Glutamatergic neuron (in vitro differentiated cells): ENCODE measurements at regions not wholly inside any gene's neighbourhood (a gene's known extent, or its start where the extent isn't known, plus 50 kb on each side); places are given as distances from the start of the nearest gene placed in this dataset.

Source experiments
- DNase-seq: peaks from one replicate; pipeline ENCODE4 v3.0.0; 2022
- H3K27ac Mint-ChIP-seq: one replicate; pipeline ENCODE4 v1.8.0; 2020; ENCODE audit warnings: mild to moderate bottlenecking, mixed read lengths, inconsistent platforms; ENCODE audit not compliant: unreplicated experiment
- H3K27me3 Mint-ChIP-seq: one replicate; pipeline ENCODE4 v1.8.0; 2020; ENCODE audit warnings: mild to moderate bottlenecking, moderate library complexity, mixed read lengths, inconsistent platforms; ENCODE audit not compliant: unreplicated experiment
- H3K36me3 Mint-ChIP-seq: one replicate; pipeline ENCODE4 v1.8.0; 2020; ENCODE audit warnings: mild to moderate bottlenecking, mixed read lengths, inconsistent platforms; ENCODE audit not compliant: unreplicated experiment
- H3K4me1 Mint-ChIP-seq: one replicate; pipeline ENCODE4 v1.8.0; 2020; ENCODE audit warnings: mild to moderate bottlenecking, low read depth, mixed read lengths, inconsistent platforms; ENCODE audit not compliant: unreplicated experiment
- H3K4me3 Mint-ChIP-seq: one replicate; pipeline ENCODE4 v1.8.0; 2020; ENCODE audit warnings: mild to moderate bottlenecking, mixed read lengths, inconsistent platforms; ENCODE audit not compliant: unreplicated experiment
- H3K9me3 Mint-ChIP-seq: one replicate; pipeline ENCODE4 v1.8.0; 2020; ENCODE audit warnings: mild to moderate bottlenecking, moderate library complexity, mixed read lengths, inconsistent platforms; ENCODE audit not compliant: unreplicated experiment
- TF ChIP-seq, protein P1 (sequence below): fragments of 200-600 bp; sonication (generic); IDR thresholded peaks from one replicate; pipeline ENCODE4 v1.5.0; 2021; ENCODE audit not compliant: partially characterized antibody, unreplicated experiment

DNA sequence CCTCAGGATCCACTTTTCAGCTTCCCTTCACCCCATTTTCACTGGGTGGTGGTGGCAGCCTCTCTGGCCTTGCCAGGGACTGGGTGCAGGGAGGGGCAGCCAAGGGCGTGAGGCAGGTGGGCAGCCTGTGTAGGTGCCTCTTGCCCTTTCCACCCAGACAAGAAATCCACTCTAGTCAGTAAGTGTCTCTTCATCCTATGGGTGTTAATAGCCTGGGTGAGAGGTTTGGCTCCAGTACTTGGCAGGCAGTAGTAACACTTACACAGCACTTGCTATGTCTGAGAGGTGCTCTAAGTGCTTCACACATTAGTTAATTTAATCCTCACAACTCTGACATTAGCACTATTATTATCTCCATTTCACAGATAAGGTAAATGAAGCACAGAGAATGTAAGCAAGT lies 171.9 kb downstream of the EMP1 start:
- no peak overlapping the region for H3K27ac Mint-ChIP-seq
- no peak overlapping the region for H3K4me3 Mint-ChIP-seq
- no peak for DNase-seq
- H3K36me3 Mint-ChIP-seq, result no peaks in the 10 kb centered on the region
- peaks cover 2% of the 10 kb centered on the region for H3K4me1 Mint-ChIP-seq
- TF ChIP-seq, protein P1, sequence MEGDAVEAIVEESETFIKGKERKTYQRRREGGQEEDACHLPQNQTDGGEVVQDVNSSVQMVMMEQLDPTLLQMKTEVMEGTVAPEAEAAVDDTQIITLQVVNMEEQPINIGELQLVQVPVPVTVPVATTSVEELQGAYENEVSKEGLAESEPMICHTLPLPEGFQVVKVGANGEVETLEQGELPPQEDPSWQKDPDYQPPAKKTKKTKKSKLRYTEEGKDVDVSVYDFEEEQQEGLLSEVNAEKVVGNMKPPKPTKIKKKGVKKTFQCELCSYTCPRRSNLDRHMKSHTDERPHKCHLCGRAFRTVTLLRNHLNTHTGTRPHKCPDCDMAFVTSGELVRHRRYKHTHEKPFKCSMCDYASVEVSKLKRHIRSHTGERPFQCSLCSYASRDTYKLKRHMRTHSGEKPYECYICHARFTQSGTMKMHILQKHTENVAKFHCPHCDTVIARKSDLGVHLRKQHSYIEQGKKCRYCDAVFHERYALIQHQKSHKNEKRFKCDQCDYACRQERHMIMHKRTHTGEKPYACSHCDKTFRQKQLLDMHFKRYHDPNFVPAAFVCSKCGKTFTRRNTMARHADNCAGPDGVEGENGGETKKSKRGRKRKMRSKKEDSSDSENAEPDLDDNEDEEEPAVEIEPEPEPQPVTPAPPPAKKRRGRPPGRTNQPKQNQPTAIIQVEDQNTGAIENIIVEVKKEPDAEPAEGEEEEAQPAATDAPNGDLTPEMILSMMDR, result no peak
- no peaks in the 10 kb centered on the region for H3K27me3 Mint-ChIP-seq
- no peaks in the 10 kb centered on the region for H3K9me3 Mint-ChIP-seq

DNA sequence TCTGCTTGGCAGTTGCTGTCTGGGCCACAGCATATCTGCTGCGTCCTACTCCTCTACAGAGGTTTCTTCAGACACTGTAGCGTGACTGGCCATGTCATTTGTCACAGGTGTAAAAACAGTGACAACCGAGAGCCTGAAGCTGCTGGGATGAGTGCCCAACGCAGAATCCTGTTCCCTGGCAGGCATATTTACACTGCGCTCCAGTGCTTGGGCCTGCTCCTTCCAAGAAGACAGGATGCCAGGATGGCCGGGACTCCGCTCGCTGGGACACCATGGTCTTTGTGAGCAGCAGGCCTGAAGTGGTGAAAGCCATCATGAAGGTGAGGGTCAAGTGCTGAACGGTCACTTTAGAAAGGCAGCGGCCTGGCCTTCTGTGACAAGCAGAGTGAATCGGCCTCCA lies 171.4 kb downstream of the EMP1 start:
- Mint-ChIP-seq H3K4me3 (no peak overlapping the region), H3K27me3 (no peaks in the 10 kb centered on the region), H3K36me3 (no peaks in the 10 kb centered on the region), H3K9me3 (no peaks in the 10 kb centered on the region), H3K27ac (no peak overlapping the region), H3K4me1 (peaks cover 2% of the 10 kb centered on the region)
- DNase-seq, result no peak
- TF ChIP-seq, protein P1, result no peak

DNA sequence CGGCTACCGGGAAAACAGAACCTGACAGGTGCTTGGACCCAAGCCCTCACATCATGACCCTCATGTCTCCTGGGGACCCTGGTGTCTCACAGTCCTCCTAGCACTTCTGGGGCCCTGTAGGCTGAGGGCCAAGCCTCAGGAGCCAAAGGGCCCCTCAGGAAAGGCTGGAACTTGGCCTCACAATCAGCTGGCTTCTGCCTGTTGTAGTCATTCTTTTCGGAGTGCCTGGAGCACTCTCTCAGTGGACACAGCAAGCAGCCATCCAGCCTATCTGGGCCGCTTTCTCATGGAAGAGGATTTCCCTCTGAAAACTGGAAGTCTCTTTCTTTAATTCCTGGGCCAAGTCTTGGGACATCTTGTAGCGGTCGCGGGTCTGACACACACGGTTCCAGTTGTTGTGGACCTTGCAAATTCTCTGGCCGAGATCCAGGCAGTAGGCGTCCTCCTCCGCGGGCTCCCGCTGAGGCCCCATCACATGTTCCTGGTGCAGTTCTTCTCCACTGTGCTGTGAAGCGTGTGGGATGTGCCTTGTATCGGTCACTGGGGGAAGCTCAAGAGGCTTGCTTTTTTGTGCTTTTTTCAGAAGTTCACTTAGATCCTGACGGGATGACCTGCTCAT lies 169.3 kb downstream of the EMP1 start:
- Mint-ChIP-seq H3K9me3 (no peaks in the 10 kb centered on the region), H3K27me3 (no peaks in the 10 kb centered on the region), H3K4me3 (no peak overlapping the region), H3K36me3 (no peaks in the 10 kb centered on the region), H3K4me1 (no peaks in the 10 kb centered on the region), H3K27ac (no peak overlapping the region)
- DNase-seq, result no peak
- TF ChIP-seq, protein P1, result no peak

DNA sequence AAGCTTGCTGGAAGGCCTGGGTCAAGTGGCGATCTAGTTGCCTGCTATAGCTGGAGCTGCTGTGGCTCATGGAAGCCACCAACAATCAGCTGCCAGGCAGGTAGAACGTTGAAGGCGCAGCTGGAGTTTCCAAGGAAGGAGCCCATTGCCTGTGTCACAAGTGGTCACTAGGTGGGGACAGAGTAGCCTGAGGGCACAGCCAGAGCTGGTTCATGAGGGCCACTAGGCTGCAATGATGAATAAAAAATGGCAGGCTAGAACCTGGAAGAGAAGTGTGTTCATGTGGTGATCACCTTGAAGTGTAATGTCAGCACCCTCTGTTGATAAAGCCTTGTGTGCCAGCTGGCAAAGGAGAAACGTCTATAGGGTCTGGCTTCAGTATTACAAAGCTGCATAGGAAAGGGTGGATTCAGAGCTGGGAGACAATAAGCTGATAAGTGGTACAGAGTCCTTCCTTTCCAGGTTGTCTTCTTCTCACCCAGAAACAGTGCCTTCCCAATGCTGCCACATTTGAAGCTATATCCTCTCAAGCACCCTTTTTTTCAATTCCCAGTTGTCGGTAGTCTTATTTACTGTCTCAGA lies 165.8 kb downstream of the EMP1 start:
- TF ChIP-seq, protein P1, result peak; percentile 90
- no peaks in the 10 kb centered on the region for H3K4me1 Mint-ChIP-seq

DNA sequence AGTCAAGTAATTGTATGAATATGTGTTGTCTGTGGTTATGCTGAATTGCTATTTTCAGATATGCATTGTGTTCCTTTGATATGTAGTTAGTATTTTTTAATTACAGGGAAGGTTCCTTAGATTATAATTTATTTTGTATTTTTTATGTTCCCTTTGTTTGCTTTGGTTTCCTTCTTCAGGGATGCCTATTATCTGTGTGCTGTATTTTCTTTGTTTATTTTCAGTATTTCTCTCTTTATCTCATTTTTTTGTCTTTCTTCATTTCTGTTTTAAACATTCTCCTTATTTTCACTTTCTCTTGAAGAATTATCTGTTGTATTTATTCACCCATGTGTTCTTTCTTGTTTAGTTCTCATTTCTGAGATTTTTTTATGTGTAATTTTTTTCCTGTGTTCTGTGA lies 163.1 kb downstream of the EMP1 start:
- TF ChIP-seq, protein P1, result no peak
- Mint-ChIP-seq H3K36me3 (no peaks in the 10 kb centered on the region), H3K27me3 (no peaks in the 10 kb centered on the region), H3K4me3 (no peak overlapping the region), H3K27ac (no peak overlapping the region), H3K9me3 (no peaks in the 10 kb centered on the region), H3K4me1 (no peaks in the 10 kb centered on the region)
- DNase-seq, result no peak

More for the DNA sequence above, 165.8 kb downstream of the EMP1 start:
- Mint-ChIP-seq H3K36me3 (no peaks in the 10 kb centered on the region), H3K4me3 (no peak overlapping the region), H3K9me3 (no peaks in the 10 kb centered on the region), H3K27ac (no peak overlapping the region), H3K27me3 (no peaks in the 10 kb centered on the region)
- peak; percentile 79 for DNase-seq
